GM18870 (cell line): ENCODE measurements at regions not wholly inside any gene's neighbourhood (a gene's known extent, or its start where the extent isn't known, plus 50 kb on each side); places are given as distances from the start of the nearest gene placed in this dataset.
"Not testable (repeated sequence)": the region's sequence is repeated elsewhere in the genome, so short reads cannot be mapped to it uniquely, and the experiment has no call there.

Experiments used
- ATAC-seq: cut with Tn5 transposase; IDR thresholded peaks from one replicate; pipeline ENCODE4 v1.9.1; 2021; ENCODE audit warnings: moderate library complexity; ENCODE audit not compliant: unreplicated experiment

- ATAC-seq, result no peak
These were observed 809.4 kb downstream of the PRELID2 start for GRCh38 chr5:145025775-145026174.

- ATAC-seq, result no peak
These were observed 820.0 kb downstream of the PRELID2 start for GRCh38 chr5:145015146-145015545.

GRCh38 chr5:145014109-145014508, 821.0 kb downstream of the PRELID2 start:
- ATAC-seq, result no peak

GRCh38 chr5:145010834-145011233, 824.3 kb downstream of the PRELID2 start:
- no peak for ATAC-seq

- ATAC-seq, result no peak
These were observed 826.1 kb downstream of the PRELID2 start for GRCh38 chr5:145008876-145009530.

- ATAC-seq, result not testable (repeated sequence)
These were observed 823.7 kb downstream of the KCTD16 start for GRCh38 chr5:144994356-144994755.

GRCh38 chr5:144983101-144983500, 812.4 kb downstream of the KCTD16 start:
- no peak for ATAC-seq

- ATAC-seq, result no peak
These were observed 809.0 kb downstream of the KCTD16 start for GRCh38 chr5:144979516-144980264.

GRCh38 chr5:144972317-144972716, 801.6 kb downstream of the KCTD16 start:
- ATAC-seq, result no peak

GRCh38 chr5:144971108-144971850, 800.6 kb downstream of the KCTD16 start:
- no peak for ATAC-seq

GRCh38 chr5:144960296-144960695, 789.6 kb downstream of the KCTD16 start:
- ATAC-seq, result no peak

GRCh38 chr5:144958002-144958401, 787.3 kb downstream of the KCTD16 start:
- no peak for ATAC-seq

- no peak for ATAC-seq
These were observed 780.3 kb downstream of the KCTD16 start for GRCh38 chr5:144950996-144951395.

- no peak for ATAC-seq
These were observed 776.4 kb downstream of the KCTD16 start for GRCh38 chr5:144947023-144947422.

- no peak for ATAC-seq
These were observed 774.8 kb downstream of the KCTD16 start for GRCh38 chr5:144945503-144945902.

- ATAC-seq, result no peak
These were observed 774.3 kb downstream of the KCTD16 start for GRCh38 chr5:144944936-144945335.

GRCh38 chr5:144941004-144941403, 770.3 kb downstream of the KCTD16 start:
- ATAC-seq, result no peak

- ATAC-seq, result no peak
These were observed 747.7 kb downstream of the KCTD16 start for GRCh38 chr5:144918371-144918770.

GRCh38 chr5:144915452-144915851, 744.8 kb downstream of the KCTD16 start:
- no peak for ATAC-seq

GRCh38 chr5:144913661-144914060, 743.0 kb downstream of the KCTD16 start:
- ATAC-seq, result no peak

- ATAC-seq, result no peak
These were observed 725.8 kb downstream of the KCTD16 start for GRCh38 chr5:144896473-144896872.

GRCh38 chr5:144886668-144887067, 716.0 kb downstream of the KCTD16 start:
- ATAC-seq, result no peak
